ENCODE measurements at regions not wholly inside any gene's neighbourhood (a gene's known extent, or its start where the extent isn't known, plus 50 kb on each side); places are given as distances from the start of the nearest gene placed in this dataset.

DNA sequence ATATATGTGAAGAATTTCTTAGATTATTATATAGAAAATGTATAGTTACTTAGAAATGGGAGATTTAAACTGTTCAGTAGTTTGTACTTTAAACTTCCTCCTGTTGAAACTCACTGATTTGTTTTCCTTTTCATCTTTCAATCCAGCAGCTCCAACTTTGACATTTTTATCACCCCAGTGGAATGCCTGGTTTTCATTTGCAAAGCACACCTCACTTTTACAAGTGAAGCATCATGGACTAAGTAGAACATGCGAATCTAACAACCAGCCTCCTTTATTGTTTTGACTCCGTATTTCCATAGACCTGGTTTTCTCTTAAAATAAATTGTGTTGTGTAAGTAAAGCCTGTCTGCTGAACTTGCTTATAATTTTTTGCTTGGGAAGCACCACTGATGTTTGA is 97.8 kb upstream of the ROBO2 start:
- TF ChIP-seq ZFX (IDR thresholded peaks at IDR 0.05; ENCODE audit: borderline replicate concordance), result no peak
- TF ChIP-seq, protein P1, sequence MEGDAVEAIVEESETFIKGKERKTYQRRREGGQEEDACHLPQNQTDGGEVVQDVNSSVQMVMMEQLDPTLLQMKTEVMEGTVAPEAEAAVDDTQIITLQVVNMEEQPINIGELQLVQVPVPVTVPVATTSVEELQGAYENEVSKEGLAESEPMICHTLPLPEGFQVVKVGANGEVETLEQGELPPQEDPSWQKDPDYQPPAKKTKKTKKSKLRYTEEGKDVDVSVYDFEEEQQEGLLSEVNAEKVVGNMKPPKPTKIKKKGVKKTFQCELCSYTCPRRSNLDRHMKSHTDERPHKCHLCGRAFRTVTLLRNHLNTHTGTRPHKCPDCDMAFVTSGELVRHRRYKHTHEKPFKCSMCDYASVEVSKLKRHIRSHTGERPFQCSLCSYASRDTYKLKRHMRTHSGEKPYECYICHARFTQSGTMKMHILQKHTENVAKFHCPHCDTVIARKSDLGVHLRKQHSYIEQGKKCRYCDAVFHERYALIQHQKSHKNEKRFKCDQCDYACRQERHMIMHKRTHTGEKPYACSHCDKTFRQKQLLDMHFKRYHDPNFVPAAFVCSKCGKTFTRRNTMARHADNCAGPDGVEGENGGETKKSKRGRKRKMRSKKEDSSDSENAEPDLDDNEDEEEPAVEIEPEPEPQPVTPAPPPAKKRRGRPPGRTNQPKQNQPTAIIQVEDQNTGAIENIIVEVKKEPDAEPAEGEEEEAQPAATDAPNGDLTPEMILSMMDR (IDR thresholded peaks at IDR 0.05), result no peak
- H3K27ac ChIP-seq, result no peak overlapping the region

DNA sequence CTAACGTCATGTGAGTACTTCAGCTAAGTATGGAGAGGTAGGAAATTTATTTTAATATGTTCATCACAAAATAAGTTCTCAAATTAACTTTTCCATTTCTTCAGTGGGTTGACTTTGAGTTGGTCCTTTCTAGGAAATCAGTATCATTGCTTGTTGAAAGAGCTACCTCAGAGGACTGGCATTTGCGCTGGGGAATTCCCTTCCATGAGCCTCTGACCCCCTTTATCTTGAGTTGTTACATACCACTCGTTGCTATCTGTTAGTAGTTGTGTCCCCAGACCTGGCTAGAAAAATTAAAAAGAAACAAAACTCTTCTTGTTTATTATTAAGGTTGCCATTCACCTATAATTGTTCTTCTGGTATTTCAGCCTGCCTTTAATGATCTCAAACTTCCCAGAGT is 96.8 kb upstream of the ROBO2 start:
- H3K27ac ChIP-seq, result peak overlapping the region; percentile 14; the same call in 1 of the 2 replicates
- TF ChIP-seq, protein P1 (IDR thresholded peaks at IDR 0.05), result no peak
- no peak for TF ChIP-seq ZFX (IDR thresholded peaks at IDR 0.05; ENCODE audit: borderline replicate concordance)

DNA sequence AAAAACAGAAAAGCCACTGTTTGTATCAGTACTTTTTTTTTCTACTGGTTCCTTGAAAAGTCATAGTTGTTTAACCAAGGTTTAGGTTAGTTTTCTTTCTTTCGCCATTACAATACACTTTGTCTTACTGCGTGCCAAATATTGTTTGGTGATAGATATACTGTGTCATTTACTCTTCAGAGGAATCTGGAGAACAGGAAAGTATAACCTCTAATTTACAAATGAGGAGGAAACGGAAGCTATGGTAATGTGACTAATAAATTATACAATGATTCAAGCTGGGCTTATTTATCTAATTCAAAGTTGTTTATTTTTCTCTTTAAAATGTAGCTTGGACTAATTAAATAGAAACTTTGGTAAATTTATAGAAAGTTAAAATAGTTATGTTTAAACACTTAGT is 96.2 kb upstream of the ROBO2 start:
- TF ChIP-seq, protein P1 (IDR thresholded peaks at IDR 0.05), result no peak
- TF ChIP-seq ZFX (IDR thresholded peaks at IDR 0.05; ENCODE audit: borderline replicate concordance), result no peak
- H3K27ac ChIP-seq, result peak overlapping the region; percentile 14

DNA sequence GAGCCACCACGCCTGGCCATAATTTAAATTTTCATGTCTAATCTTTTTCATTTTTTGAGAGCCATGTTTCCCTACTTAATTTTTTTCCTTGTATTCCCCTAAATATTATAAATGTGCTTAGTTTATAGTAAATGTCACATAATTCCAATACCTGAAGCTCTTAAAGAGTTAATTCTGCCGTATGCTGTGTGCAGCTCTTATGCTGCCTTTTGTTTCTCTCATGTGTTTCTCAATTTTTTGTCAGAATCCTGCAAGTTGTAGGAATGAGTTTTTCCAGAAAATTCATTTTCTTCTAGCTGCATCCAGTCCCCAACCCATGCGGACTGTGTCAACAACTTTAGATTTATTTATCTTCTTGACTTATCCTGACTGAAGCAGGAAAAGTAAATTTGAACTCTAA is 90.9 kb upstream of the ROBO2 start:
- TF ChIP-seq, protein P1 (IDR thresholded peaks at IDR 0.05), result no peak
- no peak for TF ChIP-seq ZFX (IDR thresholded peaks at IDR 0.05; ENCODE audit: borderline replicate concordance)
- H3K27ac ChIP-seq, result peak overlapping the region; percentile 62

DNA sequence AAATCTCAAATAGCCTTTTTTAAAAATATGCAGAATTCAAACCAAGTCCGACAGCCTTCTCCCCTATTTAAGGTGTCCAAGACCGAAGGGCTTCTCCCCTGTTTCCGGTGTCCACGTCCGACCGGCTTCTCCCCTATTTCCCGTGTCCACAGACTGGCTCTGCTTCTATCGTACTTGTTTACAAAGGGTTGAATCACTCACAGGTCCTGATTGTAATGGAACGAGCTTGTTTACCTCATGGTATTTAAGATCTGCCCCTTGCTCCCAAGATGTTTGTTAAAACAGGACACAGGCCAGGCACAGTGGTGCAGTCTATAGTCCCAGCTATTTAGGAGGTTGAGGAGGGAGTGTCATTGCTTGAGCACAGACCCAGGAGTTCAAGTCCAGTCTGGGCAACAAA is 90.4 kb upstream of the ROBO2 start:
- no peak for TF ChIP-seq ZFX (IDR thresholded peaks at IDR 0.05; ENCODE audit: borderline replicate concordance)
- TF ChIP-seq, protein P1 (IDR thresholded peaks at IDR 0.05), result no peak
- peak overlapping the region; percentile 62 for H3K27ac ChIP-seq

DNA sequence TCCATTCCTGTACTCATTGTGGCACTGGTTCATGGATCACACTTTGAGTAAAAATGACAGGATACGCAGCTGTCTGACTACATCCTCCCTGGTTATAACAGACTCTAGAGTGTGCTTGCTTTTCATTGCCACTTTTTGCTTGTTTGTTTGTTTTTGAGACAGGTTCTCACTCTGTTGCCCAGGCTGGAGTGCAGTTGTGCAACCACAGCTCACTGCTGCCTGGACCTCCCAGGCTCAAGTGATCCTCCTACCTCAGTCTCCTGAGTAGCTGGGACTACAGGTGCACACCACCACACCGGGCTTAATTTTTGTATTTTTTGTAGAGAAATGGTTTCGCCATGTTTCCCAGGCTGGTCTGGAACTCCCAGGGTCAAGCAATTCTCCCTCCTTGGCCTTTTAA is 89.3 kb upstream of the ROBO2 start:
- TF ChIP-seq, protein P1 (IDR thresholded peaks at IDR 0.05), result no peak
- no peak for TF ChIP-seq ZFX (IDR thresholded peaks at IDR 0.05; ENCODE audit: borderline replicate concordance)
- H3K27ac ChIP-seq, result peak overlapping the region; percentile 62

GRCh38 chr3:76954412-76954811 is 85.5 kb upstream of the ROBO2 start:
- H3K27ac ChIP-seq, result peak overlapping the region; percentile 79
- TF ChIP-seq, protein P1 (IDR thresholded peaks at IDR 0.05), result no peak
- no peak for TF ChIP-seq ZFX (IDR thresholded peaks at IDR 0.05; ENCODE audit: borderline replicate concordance)
